ENCODE measurements at regions not wholly inside any gene's neighbourhood (a gene's known extent, or its start where the extent isn't known, plus 50 kb on each side); places are given as distances from the start of the nearest gene placed in this dataset.

DNA sequence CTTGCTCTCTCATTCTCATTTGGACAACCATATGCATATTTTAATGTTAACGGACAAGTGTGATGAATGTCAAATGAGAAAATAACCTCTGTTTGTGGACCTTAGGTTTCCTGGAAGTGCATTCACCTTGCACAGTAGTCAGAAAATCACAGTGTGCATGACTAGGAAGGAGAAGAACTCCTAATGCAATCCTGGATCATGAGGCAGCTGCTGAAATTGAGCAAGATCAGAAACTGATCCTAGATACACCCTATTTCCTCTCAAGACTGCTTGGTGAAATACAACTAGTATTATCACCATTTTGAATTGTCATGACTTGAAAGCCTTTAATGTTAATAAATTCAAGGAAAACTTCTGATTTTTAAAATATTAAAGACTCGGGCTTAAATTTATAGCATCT is 1148.9 kb downstream of the STIM2 start:
- SMC1A ChIA-PET (ENCODE audit: uncharacterized antibody, unreplicated experiment) = interaction anchor here (0.9 kb wide), 1 partner anchor 9 kb away, joined by 4 read pairs; no protein-coding TSS in a partner anchor
- H3K9ac ChIP-seq (ENCODE audit: control insufficient read depth, insufficient read depth, low read length) = no peak overlapping the region
- CTCF ChIA-PET = no interaction called here

More for the DNA sequence above, 1148.9 kb downstream of the STIM2 start:
- DNase-seq (ENCODE audit: low read depth, low spot score) (no peak), ATAC-seq (no peak), FAIRE-seq (no peak)
- H2AFZ ChIP-seq (ENCODE audit: control insufficient read depth, low read depth, low read length) = no peak overlapping the region
- WGBS (ENCODE audit: insufficient coverage, insufficient replicate concordance, low lambda C conversion rate, missing lambda C conversion rate) = 29% methylated on average over 2 of the region's 2 CpGs
- POLR2A ChIA-PET = no interaction called here
- no peaks in the 10 kb centered on the region for H3K4me1 ChIP-seq (ENCODE audit: control insufficient read depth, insufficient read depth, low read length)
- H3K4me2 ChIP-seq (ENCODE audit: control insufficient read depth, insufficient read depth) = no peak overlapping the region
- H3K27ac ChIP-seq (ENCODE audit: control insufficient read depth, insufficient read depth) = no peak overlapping the region
- H3K36me3 ChIP-seq (ENCODE audit: control insufficient read depth in 2 of 2, insufficient read depth in 2 of 2, low read length in 1 of 2) = no peaks in the 10 kb centered on the region
- TF ChIP-seq FOXK2 (IDR thresholded peaks at IDR 0.05) (no peak), KAT2A (conservative IDR thresholded peaks at IDR 0.05; ENCODE audit: control insufficient read depth, low read depth, low read length) (no peak), CBX3 (IDR thresholded peaks at IDR 0.05; ENCODE audit: borderline replicate concordance, low read depth) (no peak), FOXM1 (IDR thresholded peaks at IDR 0.05; ENCODE audit: low read depth, low read length) (no peak), POLR2AphosphoS5 (IDR thresholded peaks at IDR 0.05; ENCODE audit: low read length) (no peak), ZNF274 (IDR thresholded peaks at IDR 0.05; ENCODE audit: insufficient read depth, insufficient read length) (no peak), EED (IDR thresholded peaks at IDR 0.05; ENCODE audit: low read depth) (no peak), NR2F1 (conservative IDR thresholded peaks at IDR 0.05) (no peak), POLR2A (IDR thresholded peaks at IDR 0.05; ENCODE audit: low read depth, low read length) (no peak), ZNF24 (IDR thresholded peaks at IDR 0.05) (no peak), ZBTB11 (CRISPR knock-in tag; IDR thresholded peaks at IDR 0.05) (no peak), MEF2A (IDR thresholded peaks at IDR 0.05; ENCODE audit: insufficient read depth, low read depth, low read length) (no peak), SREBF2 (IDR thresholded peaks at IDR 0.05; ENCODE audit: low read length) (no peak), E2F8 (IDR thresholded peaks at IDR 0.05; ENCODE audit: low read depth, partially characterized antibody) (no peak)
- TF ChIP-seq, protein P1, sequence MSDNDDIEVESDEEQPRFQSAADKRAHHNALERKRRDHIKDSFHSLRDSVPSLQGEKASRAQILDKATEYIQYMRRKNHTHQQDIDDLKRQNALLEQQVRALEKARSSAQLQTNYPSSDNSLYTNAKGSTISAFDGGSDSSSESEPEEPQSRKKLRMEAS (IDR thresholded peaks at IDR 0.05; ENCODE audit: low read depth, low read length) = no peak
- in situ Hi-C loops (cut with MboI) (no loop called here), intact Hi-C loops (cut with micrococcal nuclease; ENCODE audit: unreplicated experiment) (no loop called here)
- H3K79me2 ChIP-seq (ENCODE audit: control insufficient read depth, insufficient read depth, low read length) = no peaks in the 10 kb centered on the region
- no peaks in the 10 kb centered on the region for H3K27me3 ChIP-seq (replicated peaks in 1 of 2; ENCODE audit: control insufficient read depth in 2 of 2, insufficient read depth in 2 of 2, low read length in 1 of 2)
- BruUV-seq (replicated peaks) = no TSS peak
- RAD21 ChIA-PET (ENCODE audit: unreplicated experiment) = no interaction called here
- no peaks in the 10 kb centered on the region for H4K20me1 ChIP-seq (ENCODE audit: control insufficient read depth, insufficient read depth)
- no peak overlapping the region for H3K4me3 ChIP-seq
- H3K9me3 ChIP-seq (replicated peaks; ENCODE audit: control insufficient read depth, insufficient read depth, low read length) = no peaks in the 10 kb centered on the region; the same call in 2 of the 3 replicates

Measured in GM12878 (cell line).